HAP-1 (cell line): ENCODE measurements at regions not wholly inside any gene's neighbourhood (a gene's known extent, or its start where the extent isn't known, plus 50 kb on each side); places are given as distances from the start of the nearest gene placed in this dataset.
"Not testable (repeated sequence)": the region's sequence is repeated elsewhere in the genome, so short reads cannot be mapped to it uniquely, and the experiment has no call there.

Experiments
- DNase-seq, 2 experiments: peaks; one replicate each; pipeline ENCODE4 v3.0.0-alpha.2; 2016 to 2020; ENCODE audit warnings: low spot score in 2 of 2
- H3K27me3 ChIP-seq: fragments of 250-450 bp; sonication (Bioruptor Pico); 2 replicates; pipeline ENCODE4 v1.5.1; 2020; ENCODE audit warnings: low read depth, mild to moderate bottlenecking, moderate library complexity
- H3K36me3 ChIP-seq: fragments of 250-450 bp; sonication (Bioruptor Pico); replicated peaks from 2 replicates; pipeline ENCODE4 v1.5.1; 2020; ENCODE audit warnings: mild to moderate bottlenecking
- H3K4me1 ChIP-seq: fragments of 250-450 bp; sonication (Bioruptor Pico); 2 replicates; pipeline ENCODE4 v1.5.1; 2020; ENCODE audit warnings: mild to moderate bottlenecking
- H3K4me3 ChIP-seq: fragments of 250-450 bp; sonication (Bioruptor Pico); 2 replicates; pipeline ENCODE4 v1.5.1; 2020; ENCODE audit warnings: mild to moderate bottlenecking, moderate library complexity
- H3K9me3 ChIP-seq: fragments of 250-450 bp; sonication (Bioruptor Pico); 2 replicates; pipeline ENCODE4 v1.5.1; 2020; ENCODE audit warnings: mild to moderate bottlenecking, moderate library complexity
- in situ Hi-C: fragments of 300-500 bp; cut with MboI; formaldehyde crosslinking; loops from 3 replicates; pipeline ENCODE4 v1.14.3; 2020; ENCODE audit warnings: low sequenced_read_pairs, inconsistent platforms, mixed read lengths

GRCh38 chr4:104930745-104931736, 215.6 kb upstream of the TET2 start:
- H3K9me3 ChIP-seq, H3K4me3 ChIP-seq, in situ Hi-C loops, H3K4me1 ChIP-seq, H3K27me3 ChIP-seq, H3K36me3 ChIP-seq: not testable (repeated sequence)
- DNase-seq, result peak in 1 of 2 experiments; percentile 46

- Histone ChIP-seq H3K4me1 (no peaks in the 10 kb centered on the region), H3K9me3 (no peaks in the 10 kb centered on the region), H3K36me3 (no peaks in the 10 kb centered on the region), H3K4me3 (no peak overlapping the region), H3K27me3 (no peaks in the 10 kb centered on the region)
- DNase-seq, result no peak
- in situ Hi-C loops, result no loop called here
Observed at GRCh38 chr4:104938624-104939023, 208.1 kb upstream of the TET2 start.

GRCh38 chr4:104940927-104941326, 205.7 kb upstream of the TET2 start:
- H3K4me1 ChIP-seq, result no peaks in the 10 kb centered on the region
- H3K36me3 ChIP-seq, result no peaks in the 10 kb centered on the region
- DNase-seq, result no peak
- in situ Hi-C loops, result no loop called here
- no peak overlapping the region for H3K4me3 ChIP-seq
- no peaks in the 10 kb centered on the region for H3K27me3 ChIP-seq
- H3K9me3 ChIP-seq, result no peaks in the 10 kb centered on the region

GRCh38 chr4:104941661-104942062, 205.0 kb upstream of the TET2 start:
- no peaks in the 10 kb centered on the region for H3K9me3 ChIP-seq
- H3K4me3 ChIP-seq, result no peak overlapping the region
- H3K27me3 ChIP-seq, result no peaks in the 10 kb centered on the region; the same call in 1 of the 2 replicates
- in situ Hi-C loops, result no loop called here
- no peaks in the 10 kb centered on the region for H3K4me1 ChIP-seq
- no peaks in the 10 kb centered on the region for H3K36me3 ChIP-seq
- no peak for DNase-seq

GRCh38 chr4:104942990-104943743, 203.5 kb upstream of the TET2 start:
- in situ Hi-C loops, result no loop called here
- no peaks in the 10 kb centered on the region; the same call in 1 of the 2 replicates for H3K27me3 ChIP-seq
- no peak for DNase-seq
- no peak overlapping the region for H3K4me3 ChIP-seq
- H3K4me1 ChIP-seq, result no peaks in the 10 kb centered on the region
- no peaks in the 10 kb centered on the region for H3K9me3 ChIP-seq
- H3K36me3 ChIP-seq, result no peaks in the 10 kb centered on the region

GRCh38 chr4:104944596-104944995, 202.1 kb upstream of the TET2 start:
- Histone ChIP-seq H3K4me3 (no peak overlapping the region), H3K36me3 (no peaks in the 10 kb centered on the region), H3K9me3 (no peaks in the 10 kb centered on the region), H3K27me3 (no peaks in the 10 kb centered on the region; the same call in 1 of the 2 replicates), H3K4me1 (no peaks in the 10 kb centered on the region)
- no peak for DNase-seq
- in situ Hi-C loops, result no loop called here

GRCh38 chr4:104964410-104965175, 182.1 kb upstream of the TET2 start:
- H3K27me3 ChIP-seq, result no peaks in the 10 kb centered on the region
- no peak for DNase-seq
- no peaks in the 10 kb centered on the region for H3K36me3 ChIP-seq
- no peaks in the 10 kb centered on the region for H3K9me3 ChIP-seq
- no peak overlapping the region for H3K4me3 ChIP-seq
- no peaks in the 10 kb centered on the region for H3K4me1 ChIP-seq
- in situ Hi-C loops, result no loop called here

- no peak for DNase-seq
Observed at GRCh38 chr4:104966349-104967033, 180.2 kb upstream of the TET2 start.

GRCh38 chr4:104967034-104967401, 179.7 kb upstream of the TET2 start:
- no peaks in the 10 kb centered on the region for H3K4me1 ChIP-seq

More at GRCh38 chr4:104966349-104967033, 180.2 kb upstream of the TET2 start:
- no peaks in the 10 kb centered on the region for H3K36me3 ChIP-seq
- in situ Hi-C loops, result no loop called here
- H3K4me3 ChIP-seq, result no peak overlapping the region
- H3K9me3 ChIP-seq, result no peaks in the 10 kb centered on the region
- H3K4me1 ChIP-seq, result no peaks in the 10 kb centered on the region
- H3K27me3 ChIP-seq, result no peaks in the 10 kb centered on the region

GRCh38 chr4:104969394-104970082, 177.1 kb upstream of the TET2 start:
- no peak overlapping the region for H3K4me3 ChIP-seq
- no peaks in the 10 kb centered on the region for H3K9me3 ChIP-seq
- in situ Hi-C loops, result no loop called here
- no peak for DNase-seq
- no peaks in the 10 kb centered on the region for H3K27me3 ChIP-seq
- no peaks in the 10 kb centered on the region for H3K4me1 ChIP-seq
- no peaks in the 10 kb centered on the region for H3K36me3 ChIP-seq

More at GRCh38 chr4:104967034-104967401, 179.7 kb upstream of the TET2 start:
- Histone ChIP-seq H3K9me3 (no peaks in the 10 kb centered on the region), H3K27me3 (no peaks in the 10 kb centered on the region), H3K36me3 (no peaks in the 10 kb centered on the region), H3K4me3 (no peak overlapping the region)
- DNase-seq, result peak in 1 of 2 experiments; percentile 16
- in situ Hi-C loops, result no loop called here

- H3K36me3 ChIP-seq, result no peaks in the 10 kb centered on the region
- no peaks in the 10 kb centered on the region for H3K4me1 ChIP-seq
- in situ Hi-C loops, result no loop called here
- H3K4me3 ChIP-seq, result no peak overlapping the region
- H3K27me3 ChIP-seq, result no peaks in the 10 kb centered on the region
- no peaks in the 10 kb centered on the region for H3K9me3 ChIP-seq
- no peak for DNase-seq
Observed at GRCh38 chr4:104971462-104971861, 175.2 kb upstream of the TET2 start.

GRCh38 chr4:104973708-104974107, 173.0 kb upstream of the TET2 start:
- Histone ChIP-seq H3K36me3 (no peaks in the 10 kb centered on the region), H3K27me3 (no peaks in the 10 kb centered on the region), H3K4me1 (no peaks in the 10 kb centered on the region), H3K4me3 (no peak overlapping the region), H3K9me3 (no peaks in the 10 kb centered on the region)
- in situ Hi-C loops, result no loop called here
- no peak for DNase-seq

GRCh38 chr4:104975617-104976016, 171.1 kb upstream of the TET2 start:
- Histone ChIP-seq H3K9me3 (no peaks in the 10 kb centered on the region), H3K27me3 (no peaks in the 10 kb centered on the region), H3K4me3 (no peak overlapping the region), H3K4me1 (no peaks in the 10 kb centered on the region), H3K36me3 (no peaks in the 10 kb centered on the region)
- no peak for DNase-seq
- in situ Hi-C loops, result no loop called here
